ENCODE measurements at regions not wholly inside any gene's neighbourhood (a gene's known extent, or its start where the extent isn't known, plus 50 kb on each side); places are given as distances from the start of the nearest gene placed in this dataset.

DNA sequence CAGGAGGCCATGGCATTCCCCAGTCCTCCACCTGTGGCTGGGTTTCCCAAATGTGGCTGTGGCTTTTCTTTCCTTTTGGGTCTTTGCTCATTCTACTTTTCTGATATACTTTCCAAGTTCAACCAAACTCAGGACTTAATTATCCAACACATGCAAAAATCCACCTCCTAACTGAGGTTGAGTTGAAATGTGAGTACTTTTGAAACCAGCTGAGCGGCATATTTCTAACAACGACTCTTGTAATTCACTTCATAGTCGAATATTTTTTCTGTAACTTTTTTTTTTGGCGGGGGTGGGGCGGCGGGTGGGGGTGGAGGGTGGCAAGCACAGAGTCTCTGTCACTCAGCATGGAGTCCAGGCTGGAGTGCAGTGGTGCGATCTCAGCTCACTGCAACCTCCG lies 165.2 kb upstream of the PITRM1 start:
- H3K4me3 ChIP-seq (ENCODE audit: low read depth, low read length): no peak overlapping the region
- TF ChIP-seq, protein P1, sequence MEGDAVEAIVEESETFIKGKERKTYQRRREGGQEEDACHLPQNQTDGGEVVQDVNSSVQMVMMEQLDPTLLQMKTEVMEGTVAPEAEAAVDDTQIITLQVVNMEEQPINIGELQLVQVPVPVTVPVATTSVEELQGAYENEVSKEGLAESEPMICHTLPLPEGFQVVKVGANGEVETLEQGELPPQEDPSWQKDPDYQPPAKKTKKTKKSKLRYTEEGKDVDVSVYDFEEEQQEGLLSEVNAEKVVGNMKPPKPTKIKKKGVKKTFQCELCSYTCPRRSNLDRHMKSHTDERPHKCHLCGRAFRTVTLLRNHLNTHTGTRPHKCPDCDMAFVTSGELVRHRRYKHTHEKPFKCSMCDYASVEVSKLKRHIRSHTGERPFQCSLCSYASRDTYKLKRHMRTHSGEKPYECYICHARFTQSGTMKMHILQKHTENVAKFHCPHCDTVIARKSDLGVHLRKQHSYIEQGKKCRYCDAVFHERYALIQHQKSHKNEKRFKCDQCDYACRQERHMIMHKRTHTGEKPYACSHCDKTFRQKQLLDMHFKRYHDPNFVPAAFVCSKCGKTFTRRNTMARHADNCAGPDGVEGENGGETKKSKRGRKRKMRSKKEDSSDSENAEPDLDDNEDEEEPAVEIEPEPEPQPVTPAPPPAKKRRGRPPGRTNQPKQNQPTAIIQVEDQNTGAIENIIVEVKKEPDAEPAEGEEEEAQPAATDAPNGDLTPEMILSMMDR (IDR thresholded peaks at IDR 0.05; ENCODE audit: insufficient read depth, low read depth, low read length, missing control alignments): no peak
- DNase-seq (ENCODE audit: low read depth): no peak

GRCh38 chr10:3336673-3337293 lies 164.2 kb upstream of the PITRM1 start:
- H3K4me3 ChIP-seq (ENCODE audit: low read depth, low read length): no peak overlapping the region
- no peak for DNase-seq (ENCODE audit: low read depth)
- TF ChIP-seq, protein P1 (IDR thresholded peaks at IDR 0.05; ENCODE audit: insufficient read depth, low read depth, low read length, missing control alignments): no peak

- no peak overlapping the region for H3K4me3 ChIP-seq (ENCODE audit: low read depth, low read length)
- TF ChIP-seq, protein P1 (IDR thresholded peaks at IDR 0.05; ENCODE audit: insufficient read depth, low read depth, low read length, missing control alignments): no peak
- DNase-seq (ENCODE audit: low read depth): no peak
These were observed 160.8 kb upstream of the PITRM1 start for GRCh38 chr10:3333426-3333825.

DNA sequence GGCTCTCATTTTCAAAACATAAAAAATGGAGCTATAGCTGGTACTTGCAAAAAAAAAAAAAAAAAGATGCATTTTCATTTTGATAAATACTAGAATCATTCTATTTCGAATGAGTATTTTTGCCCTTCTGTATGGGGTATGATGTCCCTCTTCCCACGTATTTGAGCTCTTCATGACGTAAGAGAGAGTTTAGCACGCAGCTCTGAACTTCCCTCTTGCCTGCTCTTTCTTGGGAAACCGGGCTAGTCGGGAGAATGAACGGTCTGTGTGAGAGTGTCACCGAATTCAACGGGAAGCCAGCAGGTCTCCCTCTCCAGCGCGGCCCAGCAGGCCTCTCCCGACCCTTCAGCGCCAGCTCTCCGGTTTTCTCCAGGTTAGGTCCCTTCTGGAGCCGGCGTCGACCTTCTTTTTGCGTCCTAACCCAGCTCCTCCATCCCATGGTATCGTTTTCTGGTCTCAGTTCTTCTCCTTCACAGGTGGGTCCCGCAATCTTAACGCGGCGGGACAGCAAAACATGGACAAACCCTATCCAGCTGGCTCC lies 159.2 kb upstream of the PITRM1 start:
- TF ChIP-seq, protein P1 (IDR thresholded peaks at IDR 0.05; ENCODE audit: insufficient read depth, low read depth, low read length, missing control alignments): no peak
- DNase-seq (ENCODE audit: low read depth): no peak
- no peak overlapping the region for H3K4me3 ChIP-seq (ENCODE audit: low read depth, low read length)

- no peak overlapping the region for H3K4me3 ChIP-seq (ENCODE audit: low read depth, low read length)
- DNase-seq (ENCODE audit: low read depth): no peak
- TF ChIP-seq, protein P1 (IDR thresholded peaks at IDR 0.05; ENCODE audit: insufficient read depth, low read depth, low read length, missing control alignments): no peak
These were observed 158.6 kb upstream of the PITRM1 start for GRCh38 chr10:3331187-3331586.

DNA sequence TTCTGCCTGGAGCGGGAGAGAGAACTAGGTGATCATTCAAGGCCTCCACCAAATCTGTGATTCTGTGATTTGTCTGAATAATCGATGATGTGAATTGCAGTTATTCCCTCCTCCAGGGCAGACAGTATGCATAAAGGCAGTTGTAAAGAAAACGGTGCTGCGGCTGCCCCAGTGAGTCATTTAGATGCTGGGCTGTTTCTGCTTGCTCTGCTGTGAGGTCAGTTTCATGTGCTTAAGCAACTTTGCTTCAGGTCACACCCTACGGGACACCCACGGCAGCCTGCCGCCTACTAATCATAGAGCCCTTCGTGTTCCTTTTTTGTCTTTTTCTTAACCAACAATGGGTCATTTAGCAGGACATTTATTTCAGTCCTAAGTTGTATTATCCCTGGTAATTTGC lies 158.1 kb upstream of the PITRM1 start:
- TF ChIP-seq, protein P1 (IDR thresholded peaks at IDR 0.05; ENCODE audit: insufficient read depth, low read depth, low read length, missing control alignments): no peak
- peak; percentile 24 for DNase-seq (ENCODE audit: low read depth)
- H3K4me3 ChIP-seq (ENCODE audit: low read depth, low read length): no peak overlapping the region
